Parathyroid adenoma (tissue), 2 donors: ENCODE measurements at regions not wholly inside any gene's neighbourhood (a gene's known extent, or its start where the extent isn't known, plus 50 kb on each side); places are given as distances from the start of the nearest gene placed in this dataset.

Experiments used
- H2AFZ ChIP-seq: fragments of 300-600 bp; sonication (generic); one replicate; pipeline ENCODE4 v1.7.0; 2017; ENCODE audit warnings: antibody characterized with exemption, mild to moderate bottlenecking
- H3K27ac ChIP-seq: fragments of 300-600 bp; sonication (generic); one replicate; pipeline ENCODE4 v1.7.0; 2017
- H3K27me3 ChIP-seq: fragments of 300-600 bp; sonication (generic); one replicate; pipeline ENCODE4 v1.7.0; 2017; ENCODE audit warnings: low read length; ENCODE audit not compliant: control insufficient read depth, insufficient read depth
- H3K36me3 ChIP-seq: fragments of 300-600 bp; sonication (generic); one replicate; pipeline ENCODE4 v1.7.0; 2017; ENCODE audit warnings: low read length; ENCODE audit not compliant: control insufficient read depth, insufficient read depth
- H3K4me1 ChIP-seq: fragments of 300-600 bp; sonication (generic); one replicate; pipeline ENCODE4 v1.7.0; 2017; ENCODE audit warnings: control low read depth
- H3K4me2 ChIP-seq: fragments of 300-600 bp; sonication (generic); one replicate; pipeline ENCODE4 v1.7.0; 2017; ENCODE audit warnings: low read length
- H3K4me3 ChIP-seq: fragments of 300-600 bp; sonication (generic); one replicate; pipeline ENCODE4 v1.7.0; 2017; ENCODE audit warnings: low read depth, low read length
- H3K79me2 ChIP-seq: fragments of 300-600 bp; sonication (generic); one replicate; pipeline ENCODE4 v1.7.0; 2017; ENCODE audit warnings: control low read depth
- H3K9ac ChIP-seq: fragments of 300-600 bp; sonication (generic); one replicate; pipeline ENCODE4 v1.7.0; 2017; ENCODE audit warnings: mild to moderate bottlenecking
- H3K9me3 ChIP-seq: fragments of 300-600 bp; sonication (generic); one replicate; pipeline ENCODE4 v1.7.0; 2017; ENCODE audit warnings: low read length; ENCODE audit not compliant: control insufficient read depth
- CTCF ChIP-seq: fragments of 300-600 bp; sonication (generic); IDR thresholded peaks from one replicate; pipeline ENCODE4 v1.7.0; 2017; ENCODE audit warnings: antibody characterized with exemption, mild to moderate bottlenecking
- donor health status: primary hyperparathyroidism.

GRCh38 chr9:108272349-108272899, 583.4 kb downstream of the ACTL7B start:
- no peaks in the 10 kb centered on the region for H3K79me2 ChIP-seq
- no peak for TF ChIP-seq CTCF

GRCh38 chr9:108271646-108272348, 584.0 kb downstream of the ACTL7B start:
- H3K27ac ChIP-seq = no peak overlapping the region

More at GRCh38 chr9:108272349-108272899, 583.4 kb downstream of the ACTL7B start:
- Histone ChIP-seq H3K4me3 (no peak overlapping the region), H3K9me3 (no peaks in the 10 kb centered on the region), H3K27ac (no peak overlapping the region), H3K27me3 (no peaks in the 10 kb centered on the region), H3K36me3 (no peaks in the 10 kb centered on the region), H2AFZ (peak overlapping the region; percentile 44), H3K4me1 (no peaks in the 10 kb centered on the region), H3K9ac (no peak overlapping the region), H3K4me2 (peak overlapping the region; percentile 42)

GRCh38 chr9:108271236-108271635, 584.5 kb downstream of the ACTL7B start:
- H3K27me3 ChIP-seq = no peaks in the 10 kb centered on the region
- no peaks in the 10 kb centered on the region for H3K36me3 ChIP-seq
- no peaks in the 10 kb centered on the region for H3K9me3 ChIP-seq
- no peak overlapping the region for H2AFZ ChIP-seq
- H3K4me2 ChIP-seq = no peak overlapping the region
- no peak overlapping the region for H3K27ac ChIP-seq
- no peaks in the 10 kb centered on the region for H3K79me2 ChIP-seq
- H3K4me3 ChIP-seq = no peak overlapping the region
- no peak overlapping the region for H3K9ac ChIP-seq
- TF ChIP-seq CTCF = no peak
- no peaks in the 10 kb centered on the region for H3K4me1 ChIP-seq

More at GRCh38 chr9:108271646-108272348, 584.0 kb downstream of the ACTL7B start:
- H3K9ac ChIP-seq = no peak overlapping the region
- no peak overlapping the region for H2AFZ ChIP-seq
- no peaks in the 10 kb centered on the region for H3K4me1 ChIP-seq
- peak overlapping the region; percentile 42 for H3K4me2 ChIP-seq
- no peak for TF ChIP-seq CTCF
- no peaks in the 10 kb centered on the region for H3K9me3 ChIP-seq
- no peaks in the 10 kb centered on the region for H3K36me3 ChIP-seq
- no peaks in the 10 kb centered on the region for H3K79me2 ChIP-seq
- no peak overlapping the region for H3K4me3 ChIP-seq
- H3K27me3 ChIP-seq = no peaks in the 10 kb centered on the region

- Histone ChIP-seq H3K4me3 (no peak overlapping the region), H3K9me3 (no peaks in the 10 kb centered on the region), H3K27me3 (no peaks in the 10 kb centered on the region), H2AFZ (no peak overlapping the region), H3K9ac (no peak overlapping the region), H3K4me1 (no peaks in the 10 kb centered on the region), H3K79me2 (no peaks in the 10 kb centered on the region), H3K36me3 (no peaks in the 10 kb centered on the region), H3K27ac (no peak overlapping the region), H3K4me2 (no peak overlapping the region)
- no peak for TF ChIP-seq CTCF
Observed at GRCh38 chr9:108270561-108270960, 585.2 kb downstream of the ACTL7B start.

- no peak overlapping the region for H3K9ac ChIP-seq
- no peaks in the 10 kb centered on the region for H3K9me3 ChIP-seq
- TF ChIP-seq CTCF = no peak
- H3K27me3 ChIP-seq = no peaks in the 10 kb centered on the region
- H3K4me3 ChIP-seq = no peak overlapping the region
- H3K4me1 ChIP-seq = no peaks in the 10 kb centered on the region
- no peak overlapping the region for H3K4me2 ChIP-seq
- H3K36me3 ChIP-seq = no peaks in the 10 kb centered on the region
- no peaks in the 10 kb centered on the region for H3K79me2 ChIP-seq
- no peak overlapping the region for H3K27ac ChIP-seq
- H2AFZ ChIP-seq = no peak overlapping the region
Observed at GRCh38 chr9:108270051-108270450, 585.7 kb downstream of the ACTL7B start.
